Sigmoid colon (tissue), 4 donors: ENCODE measurements at regions not wholly inside any gene's neighbourhood (a gene's known extent, or its start where the extent isn't known, plus 50 kb on each side); places are given as distances from the start of the nearest gene placed in this dataset.

Experiments
- CTCF ChIP-seq, 4 experiments: fragments of 450-650 bp in 3 of 4; fragments of 200-600 bp in 1 of 4; IDR thresholded peaks; one replicate each; pipeline ENCODE4 v1.5.1; 2016 to 2019; ENCODE audit warnings: antibody characterized with exemption in 4 of 4, mild to moderate bottlenecking in 3 of 4, moderate library complexity in 2 of 4
- EP300 ChIP-seq, 4 donors: sonication (generic); formaldehyde crosslinking; IDR thresholded peaks; one replicate each; pipeline ENCODE4 v1.6.1; 2017; ENCODE audit warnings: antibody characterized with exemption in 4 of 4
- POLR2A ChIP-seq, 2 donors: fragments of 450-650 bp; IDR thresholded peaks; one replicate each; pipeline ENCODE4 v1.6.1; 2016; ENCODE audit warnings: antibody characterized with exemption in 2 of 2, mild to moderate bottlenecking in 2 of 2, moderate library complexity in 2 of 2

- TF ChIP-seq EP300 (IDR thresholded peaks at IDR 0.05) (no peak), CTCF (IDR thresholded peaks at IDR 0.05) (no peak), POLR2A (IDR thresholded peaks at IDR 0.05) (no peak)
These were observed 60.0 kb downstream of the DMAC1 start for GRCh38 chr9:7739595-7739994.
